GM10248 (cell line): ENCODE measurements at regions not wholly inside any gene's neighbourhood (a gene's known extent, or its start where the extent isn't known, plus 50 kb on each side); places are given as distances from the start of the nearest gene placed in this dataset.

Experiments
- CTCF ChIA-PET: fragments of 300-600 bp; sonication (Branson Sonifier 250); formaldehyde crosslinking; extraction: SDS; loops from one replicate; lab custom pipeline; 2021; ENCODE audit warnings: antibody characterized with exemption; lab: Yijun Ruan, JAX
- POLR2A ChIA-PET: fragments of 350-650 bp; sonication (Branson Sonifier 250); formaldehyde crosslinking; extraction: SDS; loops from one replicate; lab custom pipeline; 2020; ENCODE audit warnings: antibody characterized with exemption; lab: Yijun Ruan, JAX
- DNase-seq: peaks from one replicate; pipeline ENCODE4 v3.0.0; 2012; ENCODE audit errors: extremely low spot score
- TF ChIP-seq, protein P1 (sequence below): IDR thresholded peaks from 2 replicates; pipeline ENCODE4 v1.5.1; 2012; ENCODE audit warnings: mild to moderate bottlenecking, low read depth; ENCODE audit errors: extremely low read depth, missing control alignments, control extremely low read depth

- ChIA-PET CTCF (no interaction called here), POLR2A (no interaction called here)
- no peak for DNase-seq
- TF ChIP-seq, protein P1, sequence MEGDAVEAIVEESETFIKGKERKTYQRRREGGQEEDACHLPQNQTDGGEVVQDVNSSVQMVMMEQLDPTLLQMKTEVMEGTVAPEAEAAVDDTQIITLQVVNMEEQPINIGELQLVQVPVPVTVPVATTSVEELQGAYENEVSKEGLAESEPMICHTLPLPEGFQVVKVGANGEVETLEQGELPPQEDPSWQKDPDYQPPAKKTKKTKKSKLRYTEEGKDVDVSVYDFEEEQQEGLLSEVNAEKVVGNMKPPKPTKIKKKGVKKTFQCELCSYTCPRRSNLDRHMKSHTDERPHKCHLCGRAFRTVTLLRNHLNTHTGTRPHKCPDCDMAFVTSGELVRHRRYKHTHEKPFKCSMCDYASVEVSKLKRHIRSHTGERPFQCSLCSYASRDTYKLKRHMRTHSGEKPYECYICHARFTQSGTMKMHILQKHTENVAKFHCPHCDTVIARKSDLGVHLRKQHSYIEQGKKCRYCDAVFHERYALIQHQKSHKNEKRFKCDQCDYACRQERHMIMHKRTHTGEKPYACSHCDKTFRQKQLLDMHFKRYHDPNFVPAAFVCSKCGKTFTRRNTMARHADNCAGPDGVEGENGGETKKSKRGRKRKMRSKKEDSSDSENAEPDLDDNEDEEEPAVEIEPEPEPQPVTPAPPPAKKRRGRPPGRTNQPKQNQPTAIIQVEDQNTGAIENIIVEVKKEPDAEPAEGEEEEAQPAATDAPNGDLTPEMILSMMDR: no peak
Observed at GRCh38 chr2:167430447-167430846, 542.2 kb downstream of the XIRP2 start.

GRCh38 chr2:167424803-167425755 is 536.8 kb downstream of the XIRP2 start:
- DNase-seq: no peak
- ChIA-PET POLR2A (no interaction called here), CTCF (interaction anchor here (0.5 kb wide), 1 partner anchor 425 kb away, joined by 3 read pairs; no protein-coding TSS in a partner anchor)
- TF ChIP-seq, protein P1: no peak

GRCh38 chr2:167424221-167424620 is 535.9 kb downstream of the XIRP2 start:
- POLR2A ChIA-PET: no interaction called here
- no peak for DNase-seq
- TF ChIP-seq, protein P1: no peak
- CTCF ChIA-PET: interaction anchor here (0.5 kb wide), 1 partner anchor 426 kb away, joined by 3 read pairs; no protein-coding TSS in a partner anchor

DNA sequence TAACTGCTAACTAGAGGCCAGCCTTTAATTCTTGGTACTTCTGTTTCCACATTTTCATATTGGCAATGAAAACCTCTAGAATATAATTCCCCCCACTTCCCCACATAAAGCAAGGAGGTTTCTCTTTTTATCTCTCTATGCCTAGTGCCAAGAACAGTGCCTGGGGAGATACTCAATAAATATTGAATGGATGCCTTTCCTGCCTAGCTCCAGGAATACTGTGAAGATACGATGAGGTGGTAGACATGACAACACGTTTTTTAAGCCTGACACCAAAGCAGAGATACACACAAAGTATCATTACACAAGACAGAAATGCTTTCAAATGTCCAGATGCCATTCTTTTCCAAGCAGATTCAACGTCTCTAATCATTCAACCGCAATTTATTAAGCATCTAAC is 535.5 kb downstream of the XIRP2 start:
- ChIA-PET POLR2A (no interaction called here), CTCF (no interaction called here)
- TF ChIP-seq, protein P1: no peak
- DNase-seq: no peak

- CTCF ChIA-PET: no interaction called here
- POLR2A ChIA-PET: no interaction called here
- TF ChIP-seq, protein P1: no peak
- DNase-seq: no peak
Observed at GRCh38 chr2:167420211-167420610, 531.9 kb downstream of the XIRP2 start.

DNA sequence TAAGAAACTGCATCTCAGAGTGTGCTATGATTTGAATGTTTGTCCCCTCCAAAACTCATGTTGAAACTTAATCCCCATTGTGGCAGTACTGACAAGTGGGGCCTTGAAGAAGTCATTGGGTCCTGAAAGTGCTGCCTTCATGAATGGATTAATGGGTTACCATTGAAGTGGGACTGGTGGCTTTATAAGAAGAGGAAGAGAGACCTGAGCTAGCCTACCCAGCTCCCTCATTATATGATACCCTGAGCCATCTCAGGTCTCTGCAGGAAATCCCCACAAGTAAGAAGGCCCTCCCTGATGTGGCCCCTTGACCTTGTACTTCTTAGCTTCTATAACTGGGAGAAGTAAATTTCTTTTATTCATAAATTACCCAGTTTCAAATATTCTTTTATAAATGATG is 526.8 kb downstream of the XIRP2 start:
- CTCF ChIA-PET: interaction anchor here (1.1 to 1.3 kb wide), 3 partner anchors 10 to 13 kb away, joined by 3 to 4 read pairs (median 4); no protein-coding TSS in a partner anchor
- TF ChIP-seq, protein P1: no peak
- POLR2A ChIA-PET: no interaction called here
- no peak for DNase-seq
